Fibroblast of skin of right quadriceps (primary cell): ENCODE measurements at regions not wholly inside any gene's neighbourhood (a gene's known extent, or its start where the extent isn't known, plus 50 kb on each side); places are given as distances from the start of the nearest gene placed in this dataset.
A peak's percentile ranks its signal among the peaks of the same experiment; 100 is the strongest.

Experiments
- DNase-seq: peaks from one replicate; pipeline ENCODE4 v3.0.0-alpha.2; 2013

- DNase-seq = no peak
These were observed 245.6 kb upstream of the LRTM1 start for GRCh38 chr3:55173504-55173903.

GRCh38 chr3:55172913-55173312 is 245.1 kb upstream of the LRTM1 start:
- DNase-seq = no peak

GRCh38 chr3:55170444-55170843 is 242.6 kb upstream of the LRTM1 start:
- DNase-seq = peak; percentile 47

GRCh38 chr3:55169608-55170072 is 241.8 kb upstream of the LRTM1 start:
- DNase-seq = peak; percentile 100

GRCh38 chr3:55169161-55169560 is 241.3 kb upstream of the LRTM1 start:
- DNase-seq = no peak

GRCh38 chr3:55167586-55168317 is 239.9 kb upstream of the LRTM1 start:
- peak; percentile 91 for DNase-seq

GRCh38 chr3:55166576-55167555 is 239.0 kb upstream of the LRTM1 start:
- no peak for DNase-seq

GRCh38 chr3:55165704-55166405 is 238.0 kb upstream of the LRTM1 start:
- no peak for DNase-seq

GRCh38 chr3:55165278-55165677 is 237.4 kb upstream of the LRTM1 start:
- DNase-seq = peak; percentile 58

GRCh38 chr3:55164876-55165275 is 237.0 kb upstream of the LRTM1 start:
- peak; percentile 85 for DNase-seq

GRCh38 chr3:55164191-55164590 is 236.3 kb upstream of the LRTM1 start:
- no peak for DNase-seq

GRCh38 chr3:55163421-55163820 is 235.6 kb upstream of the LRTM1 start:
- DNase-seq = no peak

- peak; percentile 63 for DNase-seq
These were observed 234.4 kb upstream of the LRTM1 start for GRCh38 chr3:55162031-55162795.

- peak; percentile 37 for DNase-seq
These were observed 233.4 kb upstream of the LRTM1 start for GRCh38 chr3:55161231-55161630.

- DNase-seq = peak; percentile 100
These were observed 232.6 kb upstream of the LRTM1 start for GRCh38 chr3:55160241-55160983.

- no peak for DNase-seq
These were observed 231.9 kb upstream of the LRTM1 start for GRCh38 chr3:55159711-55160110.

- DNase-seq = no peak
These were observed 231.2 kb upstream of the LRTM1 start for GRCh38 chr3:55159016-55159415.

GRCh38 chr3:55158345-55158744 is 230.5 kb upstream of the LRTM1 start:
- DNase-seq = no peak

- DNase-seq = peak; percentile 55
These were observed 229.9 kb upstream of the LRTM1 start for GRCh38 chr3:55157731-55158130.

GRCh38 chr3:55156851-55157650 is 229.2 kb upstream of the LRTM1 start:
- DNase-seq = peak; percentile 73
